Fibroblast of lung (primary cell): ENCODE measurements at regions not wholly inside any gene's neighbourhood (a gene's known extent, or its start where the extent isn't known, plus 50 kb on each side); places are given as distances from the start of the nearest gene placed in this dataset.
A peak's percentile ranks its signal among the peaks of the same experiment; 100 is the strongest.

Source experiments
- DNase-seq, 2 donors: peaks; one replicate each; pipeline versions ENCODE4 v3.0.0 to v3.0.0-alpha.2; 2010; ENCODE audit warnings: low read depth in 2 of 2
- H2AFZ ChIP-seq: 2 replicates; pipeline ENCODE4 v1.5.1; 2012; ENCODE audit warnings: low read length, control low read depth, inconsistent platforms
- H3K27ac ChIP-seq: 2 replicates; pipeline ENCODE4 v1.5.1; 2011; ENCODE audit warnings: low read length, control low read depth; ENCODE audit not compliant: insufficient read depth
- H3K27me3 ChIP-seq: 2 replicates; pipeline ENCODE4 v1.5.1; 2011; ENCODE audit warnings: mild to moderate bottlenecking, low read length; ENCODE audit not compliant: control insufficient read depth, insufficient read depth
- H3K36me3 ChIP-seq: 2 replicates; pipeline ENCODE4 v1.5.1; 2011; ENCODE audit warnings: low read length; ENCODE audit not compliant: control insufficient read depth, insufficient read depth
- H3K4me1 ChIP-seq: 2 replicates; pipeline ENCODE4 v1.5.1; 2011; ENCODE audit warnings: low read length; ENCODE audit not compliant: control insufficient read depth, insufficient read depth; ENCODE audit errors: extremely low read depth
- H3K4me2 ChIP-seq: 2 replicates; pipeline ENCODE4 v1.5.1; 2011; ENCODE audit warnings: low read length, control low read depth; ENCODE audit not compliant: insufficient read depth; ENCODE audit errors: extremely low read depth
- H3K4me3 ChIP-seq, 4 experiments: fragments of 200-600 bp in 1 of 4; sonication (generic) in 1 of 4; replicated peaks in 1 of 4; 2 replicates each; pipeline ENCODE4 v1.5.1; 2011 to 2016; ENCODE audit warnings: low read length in 4 of 4, low read depth in 3 of 4, mild to moderate bottlenecking in 3 of 4, control low read depth in 2 of 4, inconsistent platforms in 1 of 4, mixed read lengths in 1 of 4; ENCODE audit not compliant: insufficient read depth in 1 of 4; ENCODE audit errors: control extremely low read depth in 1 of 4
- H3K79me2 ChIP-seq: 2 replicates; pipeline ENCODE4 v1.5.1; 2012; ENCODE audit warnings: mild to moderate bottlenecking, low read length, inconsistent platforms; ENCODE audit not compliant: control insufficient read depth, insufficient read depth
- H3K9ac ChIP-seq: 2 replicates; pipeline ENCODE4 v1.5.1; 2011; ENCODE audit warnings: mild to moderate bottlenecking, low read length, control low read depth; ENCODE audit not compliant: insufficient read depth
- H3K9me3 ChIP-seq: 2 replicates; pipeline ENCODE4 v1.5.1; 2012; ENCODE audit warnings: low read depth, low read length; ENCODE audit not compliant: control insufficient read depth, insufficient read depth
- H4K20me1 ChIP-seq: 2 replicates; pipeline ENCODE4 v1.5.1; 2011; ENCODE audit warnings: low read length; ENCODE audit not compliant: control insufficient read depth, insufficient read depth; ENCODE audit errors: extremely low read depth
- CTCF ChIP-seq, 2 donors: IDR thresholded peaks in 1 of 2; conservative IDR thresholded peaks in 1 of 2; 1 replicate in 1 of 2; 2 replicates in 1 of 2; pipeline ENCODE4 v1.5.1; 2011 to 2012; ENCODE audit warnings: low read length in 2 of 2, control low read depth in 1 of 2, inconsistent platforms in 1 of 2, low read depth in 1 of 2, mild to moderate bottlenecking in 1 of 2
- EZH2 ChIP-seq: IDR thresholded peaks from 2 replicates; pipeline ENCODE4 v1.5.1; 2012; ENCODE audit warnings: low read length, control low read depth, mild to moderate bottlenecking; ENCODE audit errors: missing control alignments

GRCh38 chr11:28836285-28837081 is 728.3 kb downstream of the METTL15 start:
- Histone ChIP-seq H3K4me1 (peaks cover 8% of the 10 kb centered on the region), H3K27ac (peak overlapping the region; percentile 64), H3K79me2 (no peaks in the 10 kb centered on the region), H3K9me3 (no peaks in the 10 kb centered on the region), H3K36me3 (no peaks in the 10 kb centered on the region), H3K9ac (no peak overlapping the region), H3K27me3 (no peaks in the 10 kb centered on the region), H2AFZ (no peak overlapping the region), H3K4me3 (no peak overlapping the region), H4K20me1 (no peaks in the 10 kb centered on the region), H3K4me2 (no peak overlapping the region)
- TF ChIP-seq EZH2, result no peak
- TF ChIP-seq CTCF (conservative IDR thresholded peaks at IDR 0.05 in 1 of 2, IDR thresholded peaks at IDR 0.05 in 1 of 2; ENCODE audit: low read depth in 1 of 2, low read length in 2 of 2), result no peak
- peak; percentile 69 to 100 for DNase-seq

GRCh38 chr11:28835790-28836189 is 727.6 kb downstream of the METTL15 start:
- Histone ChIP-seq H3K4me2 (no peak overlapping the region), H3K79me2 (no peaks in the 10 kb centered on the region), H4K20me1 (no peaks in the 10 kb centered on the region), H2AFZ (no peak overlapping the region), H3K36me3 (no peaks in the 10 kb centered on the region), H3K4me3 (no peak overlapping the region), H3K27me3 (no peaks in the 10 kb centered on the region), H3K4me1 (peaks cover 8% of the 10 kb centered on the region), H3K9ac (no peak overlapping the region), H3K27ac (peak overlapping the region; percentile 64), H3K9me3 (no peaks in the 10 kb centered on the region)
- peak; percentile 12 to 89 for DNase-seq
- no peak for TF ChIP-seq EZH2
- no peak for TF ChIP-seq CTCF (conservative IDR thresholded peaks at IDR 0.05 in 1 of 2, IDR thresholded peaks at IDR 0.05 in 1 of 2; ENCODE audit: low read depth in 1 of 2, low read length in 2 of 2)

GRCh38 chr11:28835317-28835716 is 727.1 kb downstream of the METTL15 start:
- Histone ChIP-seq H3K4me1 (peaks cover 8% of the 10 kb centered on the region), H3K27me3 (no peaks in the 10 kb centered on the region), H3K9me3 (no peaks in the 10 kb centered on the region), H3K4me2 (no peak overlapping the region), H3K4me3 (no peak overlapping the region), H3K9ac (no peak overlapping the region), H3K36me3 (no peaks in the 10 kb centered on the region), H3K27ac (peak overlapping the region; percentile 64), H4K20me1 (no peaks in the 10 kb centered on the region), H2AFZ (no peak overlapping the region), H3K79me2 (no peaks in the 10 kb centered on the region)
- TF ChIP-seq CTCF (conservative IDR thresholded peaks at IDR 0.05 in 1 of 2, IDR thresholded peaks at IDR 0.05 in 1 of 2; ENCODE audit: low read depth in 1 of 2, low read length in 2 of 2) (no peak), EZH2 (no peak)
- no peak for DNase-seq
